IMR-90 (cell line): ENCODE measurements at regions not wholly inside any gene's neighbourhood (a gene's known extent, or its start where the extent isn't known, plus 50 kb on each side); places are given as distances from the start of the nearest gene placed in this dataset.

ENCODE experiments used
- ATAC-seq: fragments of 200-7000 bp; cut with Tn5 transposase; 2 replicates; pipeline ENCODE4 v1.9.1; 2020; ENCODE audit warnings: low read depth, mild to moderate bottlenecking, moderate library complexity
- BruUV-seq: library from RNA; stranded (reverse); fragments of 400-500 nt; replicated peaks from 2 replicates; lab custom pipeline; 2021; lab: Mats Ljungman, UMichigan
- CTCF ChIA-PET: fragments of 300-600 bp; formaldehyde crosslinking; extraction: SDS; loops from one replicate; lab custom pipeline; 2021; ENCODE audit warnings: antibody characterized with exemption; lab: Yijun Ruan, JAX
- POLR2A ChIA-PET: fragments of 300-600 bp; sonication (Branson Sonifier 250); formaldehyde crosslinking; loops from one replicate; lab custom pipeline; 2022; ENCODE audit warnings: antibody characterized with exemption; ENCODE audit not compliant: unreplicated experiment; lab: Charles Lee
- DNase-seq: peaks from one replicate; pipeline ENCODE4 v3.0.0; 2013
- H2AFZ ChIP-seq: replicated peaks from 2 replicates; pipeline ENCODE3; 2013; ENCODE audit warnings: low read length, mild to moderate bottlenecking; ENCODE audit not compliant: poor library complexity
- H2AK5ac ChIP-seq: 2 replicates; pipeline ENCODE4 v1.6.1; 2013; ENCODE audit warnings: low read depth, low read length, inconsistent platforms
- H2AK9ac ChIP-seq: replicated peaks from 2 replicates; pipeline ENCODE3; 2013; ENCODE audit warnings: mild to moderate bottlenecking, low read depth, low read length, moderate library complexity; ENCODE audit not compliant: poor library complexity
- H2BK120ac ChIP-seq: 2 replicates; pipeline ENCODE4 v1.6.1; 2013; ENCODE audit warnings: low read depth, low read length, inconsistent platforms
- H2BK15ac ChIP-seq: 3 replicates; pipeline ENCODE4 v1.6.1; 2013; ENCODE audit warnings: low read depth, low read length, inconsistent platforms
- H2BK20ac ChIP-seq: 2 replicates; pipeline ENCODE4 v1.6.1; 2013; ENCODE audit warnings: low read depth, mild to moderate bottlenecking, inconsistent platforms, low read length, moderate library complexity
- H2BK5ac ChIP-seq: 2 replicates; pipeline ENCODE4 v1.6.1; 2013; ENCODE audit warnings: mild to moderate bottlenecking, low read depth, low read length, inconsistent platforms; ENCODE audit not compliant: poor library complexity, severe bottlenecking
- H3K14ac ChIP-seq: replicated peaks from 2 replicates; pipeline ENCODE4 v1.6.1; 2013; ENCODE audit warnings: low read depth, low read length, inconsistent platforms
- H3K18ac ChIP-seq: 2 replicates; pipeline ENCODE4 v1.6.1; 2013; ENCODE audit warnings: low read depth, low read length, control low read depth
- H3K23ac ChIP-seq: 2 replicates; pipeline ENCODE4 v1.6.1; 2013; ENCODE audit warnings: low read depth, low read length, inconsistent platforms
- H3K27ac ChIP-seq: 2 replicates; pipeline ENCODE4 v1.5.1; 2013; ENCODE audit warnings: mild to moderate bottlenecking, control low read depth, low read length; ENCODE audit not compliant: insufficient read depth
- H3K27me3 ChIP-seq: 2 replicates; pipeline ENCODE4 v1.6.1; 2013; ENCODE audit warnings: low read length; ENCODE audit not compliant: control insufficient read depth, insufficient read depth
- H3K36me3 ChIP-seq: 2 replicates; pipeline ENCODE4 v1.6.1; 2013; ENCODE audit warnings: low read length, mixed read lengths; ENCODE audit not compliant: control insufficient read depth, insufficient read depth
- H3K4ac ChIP-seq: 2 replicates; pipeline ENCODE4 v1.6.1; 2013; ENCODE audit warnings: low read depth, low read length, inconsistent platforms
- H3K4me1 ChIP-seq: 2 replicates; pipeline ENCODE4 v1.6.1; 2013; ENCODE audit warnings: low read length, mixed read lengths; ENCODE audit not compliant: control insufficient read depth, insufficient read depth
- H3K4me2 ChIP-seq: 2 replicates; pipeline ENCODE4 v1.6.1; 2013; ENCODE audit warnings: low read depth, mild to moderate bottlenecking, control low read depth, low read length, moderate library complexity
- H3K4me3 ChIP-seq: 2 replicates; pipeline ENCODE4 v1.5.1; 2013; ENCODE audit warnings: low read depth, mild to moderate bottlenecking, control low read depth, low read length, moderate library complexity; ENCODE audit not compliant: insufficient read depth
- H3K56ac ChIP-seq: 2 replicates; pipeline ENCODE4 v1.6.1; 2013; ENCODE audit warnings: low read length, inconsistent platforms; ENCODE audit not compliant: insufficient read depth; ENCODE audit errors: extremely low read depth
- H3K79me1 ChIP-seq, 2 experiments: 2 replicates each; pipeline ENCODE4 v1.6.1; 2013; ENCODE audit warnings: low read length in 2 of 2, inconsistent platforms in 1 of 2, low read depth in 1 of 2
- H3K9ac ChIP-seq: 2 replicates; pipeline ENCODE4 v1.6.1; 2013; ENCODE audit warnings: low read depth, low read length, control low read depth
- H3K9me1 ChIP-seq: 2 replicates; pipeline ENCODE4 v1.6.1; 2013; ENCODE audit warnings: low read length, inconsistent platforms; ENCODE audit not compliant: insufficient read depth
- H3K9me3 ChIP-seq: 2 replicates; pipeline ENCODE4 v1.6.1; 2013; ENCODE audit warnings: low read length; ENCODE audit not compliant: control insufficient read depth, insufficient read depth
- H4K20me1 ChIP-seq: 2 replicates; pipeline ENCODE4 v1.6.1; 2013; ENCODE audit warnings: low read length, inconsistent platforms; ENCODE audit not compliant: insufficient read depth
- H4K5ac ChIP-seq: 2 replicates; pipeline ENCODE4 v1.6.1; 2013; ENCODE audit warnings: mild to moderate bottlenecking, low read depth, low read length, control low read depth
- H4K8ac ChIP-seq, 2 experiments: 2 replicates each; pipeline ENCODE4 v1.6.1; 2013; ENCODE audit warnings: low read depth in 2 of 2, low read length in 2 of 2, control low read depth in 1 of 2, inconsistent platforms in 1 of 2
- H4K91ac ChIP-seq: 2 replicates; pipeline ENCODE4 v1.6.1; 2013; ENCODE audit warnings: low read depth, low read length, inconsistent platforms; ENCODE audit not compliant: insufficient read depth
- BHLHE40 ChIP-seq: fragments of 150-350 bp; IDR thresholded peaks from 2 replicates; pipeline ENCODE4 v1.6.1; 2016; ENCODE audit warnings: mild to moderate bottlenecking, low read depth, low read length
- CEBPB ChIP-seq: IDR thresholded peaks from 2 replicates; pipeline ENCODE4 v1.6.1; 2012; ENCODE audit warnings: low read depth, low read length, improper control_type of control experiment
- CHD1 ChIP-seq: IDR thresholded peaks from 2 replicates; pipeline ENCODE4 v1.6.1; 2012; ENCODE audit warnings: low read depth, low read length, improper control_type of control experiment
- FOS ChIP-seq: fragments of 150-350 bp; IDR thresholded peaks from 2 replicates; pipeline ENCODE4 v1.6.1; 2016; ENCODE audit warnings: low read depth, low read length
- MAFK ChIP-seq: IDR thresholded peaks from 2 replicates; pipeline ENCODE4 v1.6.1; 2012; ENCODE audit warnings: low read depth, low read length, improper control_type of control experiment
- MAZ ChIP-seq: IDR thresholded peaks from 2 replicates; pipeline ENCODE4 v1.6.1; 2012; ENCODE audit warnings: low read depth, mild to moderate bottlenecking, low read length, improper control_type of control experiment, moderate library complexity, borderline replicate concordance
- MXI1 ChIP-seq: IDR thresholded peaks from 2 replicates; pipeline ENCODE4 v1.6.1; 2012; ENCODE audit warnings: low read depth, mild to moderate bottlenecking, low read length, moderate library complexity, borderline replicate concordance
- NFE2L2 ChIP-seq: fragments of 150-350 bp; IDR thresholded peaks from 2 replicates; pipeline ENCODE4 v1.6.1; 2016; ENCODE audit warnings: low read depth, mild to moderate bottlenecking, low read length
- POLR2A ChIP-seq: IDR thresholded peaks from 2 replicates; pipeline ENCODE4 v1.6.1; 2012; ENCODE audit warnings: mild to moderate bottlenecking, low read depth, low read length
- RAD21 ChIP-seq: IDR thresholded peaks from 2 replicates; pipeline ENCODE4 v1.6.1; 2012; ENCODE audit warnings: low read length, improper control_type of control experiment
- RCOR1 ChIP-seq: IDR thresholded peaks from 2 replicates; pipeline ENCODE4 v1.6.1; 2012; ENCODE audit warnings: mild to moderate bottlenecking, low read length, improper control_type of control experiment; ENCODE audit not compliant: insufficient replicate concordance
- RFX5 ChIP-seq: IDR thresholded peaks from 2 replicates; pipeline ENCODE4 v1.8.0; 2012; ENCODE audit warnings: low read depth, mild to moderate bottlenecking, low read length, moderate library complexity
- SMC3 ChIP-seq: fragments of 150-350 bp; IDR thresholded peaks from 2 replicates; pipeline ENCODE4 v1.6.1; 2016; ENCODE audit warnings: low read depth, mild to moderate bottlenecking, antibody characterized with exemption, low read length, moderate library complexity
- WGBS, 2 experiments: methylation state at CpG; one replicate each; pipeline versions ENCODE4 v1.1.5 to v1.1.7; 2013; ENCODE audit warnings: missing lambda C conversion rate in 2 of 2; ENCODE audit not compliant: insufficient read length in 1 of 2; ENCODE audit errors: extremely low coverage in 2 of 2; 5-methylcytosine and 5-hydroxymethylcytosine counted together
- dilution Hi-C: fragments of 300-500 bp; cut with HindIII; formaldehyde crosslinking; loops from one replicate; pipeline ENCODE4 v1.14.3; 2018; ENCODE audit warnings: low sequenced_read_pairs; ENCODE audit not compliant: unreplicated experiment
- in situ Hi-C: fragments of 300-500 bp; cut with MboI; formaldehyde crosslinking; loops from 3 replicates; pipeline ENCODE4 v1.14.3; 2019; ENCODE audit warnings: low sequenced_read_pairs, inconsistent platforms, mixed read lengths
- intact Hi-C: fragments of 100-400 bp; cut with micrococcal nuclease; formaldehyde crosslinking; loops from 2 replicates; pipeline ENCODE4 v1.10.0; 2022
- TF ChIP-seq, protein P1 (sequence below): conservative IDR thresholded peaks from 2 replicates; pipeline ENCODE4 v1.5.1; 2012; ENCODE audit warnings: mild to moderate bottlenecking, low read depth, low read length, improper control_type of control experiment
- TF ChIP-seq, protein P2 (sequence below): fragments of 150-350 bp; IDR thresholded peaks from 2 replicates; pipeline ENCODE4 v1.6.1; 2017; ENCODE audit warnings: mild to moderate bottlenecking, antibody characterized with exemption, low read length, low read depth
- TF ChIP-seq, protein P3 (sequence below): fragments of 150-350 bp; IDR thresholded peaks from 2 replicates; pipeline ENCODE4 v1.6.1; 2016; ENCODE audit warnings: low read depth, mild to moderate bottlenecking, low read length, moderate library complexity, borderline replicate concordance

DNA sequence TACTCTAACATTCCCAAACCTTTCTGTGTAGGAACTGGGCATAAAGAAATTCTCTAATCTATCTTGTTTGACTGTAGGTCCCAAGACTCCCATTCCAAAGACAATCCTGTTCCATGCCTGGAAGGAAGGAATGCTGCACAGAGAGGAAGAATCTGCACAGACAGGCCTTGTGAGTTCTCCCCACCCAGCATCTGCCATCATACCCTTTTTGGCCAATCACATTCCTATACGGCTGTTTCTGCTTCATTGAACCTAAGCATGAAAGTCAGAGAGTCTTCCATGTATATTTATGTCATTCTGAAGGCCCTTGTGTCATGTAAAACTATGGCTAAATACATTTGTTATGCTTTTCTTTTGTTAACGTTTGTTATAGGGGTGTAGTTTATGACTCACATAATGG is 667.7 kb upstream of the IGFBP7 start:
- DNase-seq (no peak), ATAC-seq (no peak)
- H4K8ac ChIP-seq, result no peak overlapping the region
- no peak overlapping the region for H2BK120ac ChIP-seq
- no peak overlapping the region for H3K9ac ChIP-seq
- CTCF ChIA-PET, result no interaction called here
- no TSS peak for BruUV-seq
- dilution Hi-C loops (no loop called here), intact Hi-C loops (no loop called here), in situ Hi-C loops (no loop called here)
- no peak overlapping the region for H2BK15ac ChIP-seq
- H3K4me2 ChIP-seq, result no peak overlapping the region
- H3K4ac ChIP-seq, result no peak overlapping the region
- no peak overlapping the region for H2AFZ ChIP-seq
- H4K20me1 ChIP-seq, result no peaks in the 10 kb centered on the region
- no peak overlapping the region for H3K56ac ChIP-seq
- no peak overlapping the region for H3K27ac ChIP-seq
- H4K5ac ChIP-seq, result no peak overlapping the region
- no CpG with 5 or more reads among the region's 2 CpGs for WGBS, 2 experiments
- H3K9me1 ChIP-seq, result no peaks in the 10 kb centered on the region
- TF ChIP-seq, protein P1, sequence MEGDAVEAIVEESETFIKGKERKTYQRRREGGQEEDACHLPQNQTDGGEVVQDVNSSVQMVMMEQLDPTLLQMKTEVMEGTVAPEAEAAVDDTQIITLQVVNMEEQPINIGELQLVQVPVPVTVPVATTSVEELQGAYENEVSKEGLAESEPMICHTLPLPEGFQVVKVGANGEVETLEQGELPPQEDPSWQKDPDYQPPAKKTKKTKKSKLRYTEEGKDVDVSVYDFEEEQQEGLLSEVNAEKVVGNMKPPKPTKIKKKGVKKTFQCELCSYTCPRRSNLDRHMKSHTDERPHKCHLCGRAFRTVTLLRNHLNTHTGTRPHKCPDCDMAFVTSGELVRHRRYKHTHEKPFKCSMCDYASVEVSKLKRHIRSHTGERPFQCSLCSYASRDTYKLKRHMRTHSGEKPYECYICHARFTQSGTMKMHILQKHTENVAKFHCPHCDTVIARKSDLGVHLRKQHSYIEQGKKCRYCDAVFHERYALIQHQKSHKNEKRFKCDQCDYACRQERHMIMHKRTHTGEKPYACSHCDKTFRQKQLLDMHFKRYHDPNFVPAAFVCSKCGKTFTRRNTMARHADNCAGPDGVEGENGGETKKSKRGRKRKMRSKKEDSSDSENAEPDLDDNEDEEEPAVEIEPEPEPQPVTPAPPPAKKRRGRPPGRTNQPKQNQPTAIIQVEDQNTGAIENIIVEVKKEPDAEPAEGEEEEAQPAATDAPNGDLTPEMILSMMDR, result no peak
- no peak for TF ChIP-seq CEBPB
- TF ChIP-seq RCOR1, result no peak
- TF ChIP-seq RAD21, result no peak
- TF ChIP-seq, protein P2, sequence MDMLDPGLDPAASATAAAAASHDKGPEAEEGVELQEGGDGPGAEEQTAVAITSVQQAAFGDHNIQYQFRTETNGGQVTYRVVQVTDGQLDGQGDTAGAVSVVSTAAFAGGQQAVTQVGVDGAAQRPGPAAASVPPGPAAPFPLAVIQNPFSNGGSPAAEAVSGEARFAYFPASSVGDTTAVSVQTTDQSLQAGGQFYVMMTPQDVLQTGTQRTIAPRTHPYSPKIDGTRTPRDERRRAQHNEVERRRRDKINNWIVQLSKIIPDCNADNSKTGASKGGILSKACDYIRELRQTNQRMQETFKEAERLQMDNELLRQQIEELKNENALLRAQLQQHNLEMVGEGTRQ, result no peak
- TF ChIP-seq BHLHE40, result no peak
- no peak for TF ChIP-seq NFE2L2
- no peak for TF ChIP-seq POLR2A
- no peak for TF ChIP-seq MAZ
- TF ChIP-seq, protein P3, sequence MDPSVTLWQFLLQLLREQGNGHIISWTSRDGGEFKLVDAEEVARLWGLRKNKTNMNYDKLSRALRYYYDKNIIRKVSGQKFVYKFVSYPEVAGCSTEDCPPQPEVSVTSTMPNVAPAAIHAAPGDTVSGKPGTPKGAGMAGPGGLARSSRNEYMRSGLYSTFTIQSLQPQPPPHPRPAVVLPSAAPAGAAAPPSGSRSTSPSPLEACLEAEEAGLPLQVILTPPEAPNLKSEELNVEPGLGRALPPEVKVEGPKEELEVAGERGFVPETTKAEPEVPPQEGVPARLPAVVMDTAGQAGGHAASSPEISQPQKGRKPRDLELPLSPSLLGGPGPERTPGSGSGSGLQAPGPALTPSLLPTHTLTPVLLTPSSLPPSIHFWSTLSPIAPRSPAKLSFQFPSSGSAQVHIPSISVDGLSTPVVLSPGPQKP, result no peak
- no peak for TF ChIP-seq SMC3
- TF ChIP-seq CHD1, result no peak
- TF ChIP-seq MXI1, result no peak
- no peak for TF ChIP-seq MAFK
- no peak for TF ChIP-seq RFX5
- no peak for TF ChIP-seq FOS
- H4K91ac ChIP-seq, result no peak overlapping the region
- no peak overlapping the region for H3K4me3 ChIP-seq
- no peak overlapping the region for H2BK5ac ChIP-seq
- POLR2A ChIA-PET, result no interaction called here
- no peaks in the 10 kb centered on the region for H3K27me3 ChIP-seq
- no peak overlapping the region for H3K18ac ChIP-seq
- no peak overlapping the region for H3K23ac ChIP-seq
- H3K36me3 ChIP-seq, result no peaks in the 10 kb centered on the region
- H3K79me1 ChIP-seq, result no peaks in the 10 kb centered on the region
- no peak overlapping the region for H2BK20ac ChIP-seq
- H2AK5ac ChIP-seq, result no peak overlapping the region
- H3K9me3 ChIP-seq, result peaks cover 7% of the 10 kb centered on the region; the same call in 1 of the 2 replicates
- no peak overlapping the region for H2AK9ac ChIP-seq
- H3K14ac ChIP-seq, result no peak overlapping the region
- H3K4me1 ChIP-seq, result no peaks in the 10 kb centered on the region
